CD4-positive, alpha-beta T cell treated with Interleukin-17A for 1 hour (primary cell): ENCODE measurements at regions not wholly inside any gene's neighbourhood (a gene's known extent, or its start where the extent isn't known, plus 50 kb on each side); places are given as distances from the start of the nearest gene placed in this dataset.
"Not testable (repeated sequence)": the region's sequence is repeated elsewhere in the genome, so short reads cannot be mapped to it uniquely, and the experiment has no call there.

Experiments
- DNase-seq: peaks from one replicate; pipeline ENCODE4 v3.0.0-alpha.2; 2020

DNA sequence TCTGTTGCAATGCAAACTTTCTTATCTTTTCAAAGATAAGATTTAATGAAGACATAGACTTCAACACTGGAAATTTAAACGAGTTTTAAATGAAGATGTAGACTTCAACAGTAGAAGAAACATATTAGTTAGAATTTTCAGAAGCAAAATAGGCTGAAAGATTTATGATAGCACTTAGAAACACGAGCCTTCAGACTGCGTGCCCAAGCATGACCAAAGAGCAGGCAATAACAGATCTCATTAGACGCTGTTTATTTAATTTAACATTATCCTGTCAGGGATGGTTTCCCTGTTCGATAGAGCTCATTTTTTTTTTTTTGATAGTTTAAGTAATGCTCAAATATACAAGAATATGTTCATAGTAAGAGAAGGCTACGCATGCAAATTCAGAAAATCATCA is 604.7 kb upstream of the SOX9 start:
- no peak for DNase-seq

DNA sequence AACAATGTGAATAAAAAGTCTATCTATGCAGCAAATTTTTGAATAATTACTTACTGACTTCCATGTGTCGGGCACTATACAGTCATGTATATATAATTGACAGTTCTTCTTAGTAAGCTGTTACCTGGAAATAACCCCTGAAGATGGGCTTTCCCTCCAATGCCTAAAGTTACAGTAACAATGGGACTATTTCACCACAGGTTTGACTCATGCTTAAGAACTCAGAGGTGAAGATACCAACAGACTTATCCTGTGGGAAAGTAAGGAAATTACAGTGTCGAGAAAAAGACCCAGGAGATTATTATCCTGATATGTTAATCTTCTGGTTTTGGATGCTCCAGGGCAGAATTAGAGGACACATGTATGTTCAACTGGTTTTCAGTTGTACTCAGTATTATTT is 601.5 kb upstream of the SOX9 start:
- no peak for DNase-seq

DNA sequence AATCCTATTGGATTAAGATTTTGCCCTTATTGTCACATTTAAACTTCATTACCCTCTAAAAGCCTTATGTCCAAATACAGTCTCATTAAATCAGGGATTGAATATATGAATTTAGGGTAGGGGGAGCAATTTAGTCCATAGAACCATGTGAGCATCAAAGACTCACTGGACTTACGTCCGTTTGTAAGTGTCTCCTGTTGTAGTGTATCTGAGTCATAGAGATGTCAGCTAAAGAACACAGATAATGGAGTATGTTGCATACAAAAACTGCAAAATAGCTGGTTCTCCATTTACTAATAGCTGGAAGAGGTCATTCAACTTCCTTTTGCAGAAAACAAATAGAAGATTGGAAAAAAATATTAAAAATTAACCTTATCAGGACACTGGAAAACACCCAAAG is 599.1 kb upstream of the SOX9 start:
- DNase-seq: no peak

DNA sequence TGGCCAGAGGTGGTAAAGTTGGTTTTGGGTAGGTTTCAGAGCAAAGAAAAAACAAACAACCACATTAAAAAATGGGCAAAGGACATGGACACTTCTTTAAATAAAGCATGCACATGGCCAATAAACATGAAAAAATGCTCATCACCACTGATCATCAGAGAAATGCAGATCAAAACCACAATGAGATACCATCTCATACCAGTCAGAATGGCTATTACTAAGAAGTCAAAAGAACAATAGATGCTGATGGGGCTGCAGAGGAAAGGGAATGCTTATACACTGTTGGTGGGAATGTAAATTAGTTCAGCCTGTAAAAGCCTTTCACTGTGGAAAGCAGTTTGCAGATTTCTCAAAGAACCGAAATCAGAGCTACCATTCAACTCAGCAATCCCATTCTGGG is 598.4 kb upstream of the SOX9 start:
- no peak for DNase-seq

DNA sequence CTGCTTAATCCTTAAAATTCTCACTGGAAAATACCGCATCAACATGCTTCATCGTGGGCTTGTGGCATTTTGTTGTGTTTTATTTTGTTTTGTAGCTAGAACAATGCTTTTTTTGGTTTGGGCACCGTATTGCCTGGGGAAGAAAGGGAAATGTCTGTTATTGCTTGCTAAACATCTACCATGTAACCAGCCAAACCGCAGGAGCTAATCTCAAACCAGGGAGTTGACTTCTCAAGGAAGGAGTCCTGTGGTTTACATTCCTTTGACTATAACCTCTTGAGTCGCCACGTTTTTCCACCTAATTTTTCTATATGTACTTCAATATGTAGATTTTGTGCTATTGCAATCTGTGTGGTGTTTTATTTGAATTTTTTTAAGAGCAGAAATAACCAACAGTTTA is 593.5 kb upstream of the SOX9 start:
- no peak for DNase-seq

DNA sequence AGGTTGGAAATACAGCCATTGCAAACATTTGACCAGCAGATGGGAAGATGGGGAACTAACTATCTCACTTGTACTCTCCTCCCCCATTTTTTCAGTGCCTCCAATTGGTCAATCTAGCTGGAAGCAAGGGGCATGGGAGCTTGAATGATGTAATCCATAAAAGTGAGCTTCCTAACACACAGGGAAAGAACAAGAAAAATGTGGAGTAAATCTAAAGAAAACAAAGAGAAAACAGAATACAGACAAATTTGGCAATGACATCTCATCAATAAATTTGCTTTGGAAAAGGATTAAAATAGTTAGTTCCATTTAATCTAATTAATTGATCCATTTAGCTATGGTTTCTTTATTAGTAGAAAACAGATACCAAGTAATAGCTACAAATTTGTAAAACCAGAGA is 592.6 kb upstream of the SOX9 start:
- no peak for DNase-seq

DNA sequence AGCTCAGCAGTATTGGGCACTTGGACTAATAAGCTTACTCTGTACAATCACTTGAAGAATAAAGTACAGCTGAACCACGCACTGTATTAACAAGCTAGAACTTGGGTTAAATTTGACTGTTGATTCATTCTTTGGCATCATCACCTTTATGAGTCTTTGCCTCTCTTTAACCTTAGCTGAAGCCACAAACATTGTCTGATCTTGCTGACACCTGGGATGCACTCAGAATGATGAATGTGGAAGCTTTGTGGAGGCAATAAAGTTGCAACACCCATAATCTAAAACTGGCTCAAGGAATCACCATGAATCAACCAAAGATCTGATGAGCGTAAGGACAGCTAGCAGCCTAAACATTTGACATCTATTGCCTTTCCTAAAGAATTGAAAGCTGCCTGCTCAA is 590.6 kb upstream of the SOX9 start:
- DNase-seq: no peak

DNA sequence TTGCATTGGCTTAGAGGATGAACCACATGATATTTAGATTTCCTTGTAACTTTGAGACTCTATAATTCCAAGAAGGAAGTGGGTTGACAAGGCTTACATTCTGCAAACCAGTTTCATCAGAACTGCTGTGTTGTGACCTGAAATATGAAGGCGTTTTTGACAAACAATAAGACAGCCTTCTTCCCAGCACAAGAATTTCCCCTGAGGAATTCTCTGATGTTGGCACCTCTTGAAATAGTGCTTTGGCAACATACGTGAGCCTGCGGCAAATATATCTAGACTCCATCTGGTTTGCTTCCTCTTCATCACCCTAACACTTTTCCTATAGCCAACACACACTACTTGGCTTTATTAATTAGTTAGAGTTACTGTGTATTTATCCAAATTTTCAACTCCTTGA is 585.5 kb upstream of the SOX9 start:
- no peak for DNase-seq

DNA sequence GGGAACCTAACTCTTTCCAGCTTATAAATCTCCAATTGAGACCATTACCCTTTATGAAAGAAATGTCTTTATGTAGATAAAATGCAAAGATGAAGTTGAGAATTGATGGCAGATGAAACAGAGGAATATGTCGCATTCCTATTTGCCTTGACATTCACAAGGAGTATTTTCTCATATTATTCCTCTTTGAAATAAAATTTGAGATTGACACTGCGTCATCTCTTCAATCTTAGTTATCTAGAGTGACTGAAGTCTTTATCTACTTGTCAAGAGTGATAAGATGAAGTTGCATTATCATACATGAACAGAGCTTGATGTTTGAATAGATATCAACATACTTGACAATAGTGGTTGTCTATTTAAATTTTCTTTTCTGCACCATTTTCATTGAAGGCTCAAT is 574.4 kb upstream of the SOX9 start:
- DNase-seq: no peak

DNA sequence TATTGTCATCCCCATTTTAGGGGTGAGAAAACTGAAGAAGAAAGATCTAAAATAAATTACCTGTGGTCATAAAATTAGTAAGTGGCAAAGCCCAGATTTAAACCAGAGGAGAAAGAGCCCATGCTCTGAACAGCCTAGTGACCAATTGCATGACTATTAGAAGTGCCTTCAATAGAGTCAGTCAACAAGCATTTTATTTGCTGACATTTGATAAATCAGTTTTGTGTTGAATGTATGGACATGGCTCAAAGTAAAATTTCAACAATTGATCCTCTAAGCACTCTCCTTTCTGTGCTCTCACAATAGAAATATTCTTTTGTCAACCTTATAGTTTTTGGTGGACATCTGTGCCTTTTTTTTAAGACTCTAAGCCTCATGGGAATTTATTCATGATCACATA is 572.9 kb upstream of the SOX9 start:
- no peak for DNase-seq

DNA sequence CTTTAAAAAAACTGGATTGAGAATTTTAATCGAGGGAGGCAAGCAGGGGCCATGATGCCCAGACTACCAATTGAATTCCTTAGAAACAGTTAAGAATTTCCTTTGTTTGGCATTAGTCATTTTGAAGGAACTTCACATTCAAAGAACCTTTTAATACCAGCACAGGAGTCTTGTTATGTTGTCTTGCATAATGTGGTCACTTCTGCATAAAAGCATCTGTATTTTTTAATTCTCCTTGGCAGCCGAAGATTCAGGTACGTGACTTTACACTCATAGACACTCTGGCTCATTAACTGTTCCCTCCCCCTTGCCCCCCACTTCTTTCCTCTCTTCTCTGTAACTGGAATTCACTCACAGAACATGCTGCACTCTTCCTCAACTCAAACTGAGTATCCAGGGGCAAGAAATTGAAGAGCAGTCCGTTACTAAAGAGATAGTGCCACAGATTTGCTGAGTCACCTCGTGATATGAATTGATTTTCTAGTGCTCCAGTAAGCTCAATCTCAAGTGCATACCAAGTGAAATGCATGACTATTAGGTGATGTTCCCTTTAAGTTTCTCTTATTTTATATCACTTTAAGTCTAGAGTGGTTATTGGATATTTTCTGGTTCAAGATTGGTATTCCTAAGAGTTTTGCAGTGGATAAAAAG is 572.2 kb upstream of the SOX9 start:
- no peak for DNase-seq

DNA sequence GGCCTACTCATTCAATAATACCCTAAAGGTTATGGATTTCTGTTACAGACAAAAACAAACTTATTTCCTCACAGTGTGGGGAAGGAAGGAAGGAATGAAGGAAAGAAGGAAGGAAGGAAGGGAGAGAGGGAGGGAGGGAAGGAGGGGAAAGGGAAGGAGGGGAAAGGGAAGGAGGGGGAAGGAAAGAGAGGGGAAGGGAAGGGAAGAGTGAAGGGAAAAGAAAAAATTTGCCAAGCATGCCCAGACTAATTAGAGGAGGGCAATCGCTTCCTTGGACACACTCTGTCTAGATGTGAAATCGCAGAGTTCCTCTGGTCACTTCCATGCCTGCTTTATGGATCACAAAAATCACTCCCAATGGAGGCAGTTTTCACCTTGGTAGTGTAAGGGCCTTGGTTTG is 570.1 kb upstream of the SOX9 start:
- no peak for DNase-seq

DNA sequence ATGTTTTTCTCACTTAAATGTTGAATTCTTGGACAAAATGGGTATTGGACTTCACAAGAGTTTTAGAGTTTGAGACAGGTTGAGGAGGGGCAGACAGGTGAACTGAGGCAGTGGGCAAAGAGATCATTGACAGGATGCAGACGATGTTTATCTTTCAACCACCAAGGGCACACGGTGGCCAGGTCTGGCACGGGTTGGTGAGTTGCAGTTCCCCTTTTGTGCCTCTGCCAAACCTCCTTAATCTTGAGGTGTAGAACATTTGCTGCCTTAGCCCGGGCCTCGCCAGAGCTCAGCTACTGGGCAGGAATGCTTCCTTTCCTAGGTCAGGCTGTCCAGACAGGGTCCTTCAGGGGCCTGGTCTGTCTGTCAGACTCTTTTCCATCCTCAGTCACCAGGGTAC is 567.4 kb upstream of the SOX9 start:
- DNase-seq: no peak

DNA sequence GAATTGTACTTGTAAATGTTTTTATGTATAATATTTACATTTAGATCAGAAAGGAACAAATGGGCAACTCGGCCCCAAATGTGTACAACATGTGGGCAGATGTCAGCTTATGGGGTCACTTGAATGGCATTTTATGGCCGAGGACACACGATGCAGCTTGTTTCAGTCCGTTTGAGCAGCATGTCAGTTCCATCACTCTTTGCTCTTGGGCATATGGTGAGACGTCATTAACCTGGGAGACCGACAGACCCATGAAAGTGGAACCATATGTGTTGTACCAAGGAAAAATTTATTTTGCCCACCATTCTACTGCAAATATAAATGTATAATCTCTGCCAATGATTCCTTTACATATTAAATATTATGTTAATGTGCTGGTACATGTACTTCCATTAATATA is 561.9 kb upstream of the SOX9 start:
- no peak for DNase-seq

DNA sequence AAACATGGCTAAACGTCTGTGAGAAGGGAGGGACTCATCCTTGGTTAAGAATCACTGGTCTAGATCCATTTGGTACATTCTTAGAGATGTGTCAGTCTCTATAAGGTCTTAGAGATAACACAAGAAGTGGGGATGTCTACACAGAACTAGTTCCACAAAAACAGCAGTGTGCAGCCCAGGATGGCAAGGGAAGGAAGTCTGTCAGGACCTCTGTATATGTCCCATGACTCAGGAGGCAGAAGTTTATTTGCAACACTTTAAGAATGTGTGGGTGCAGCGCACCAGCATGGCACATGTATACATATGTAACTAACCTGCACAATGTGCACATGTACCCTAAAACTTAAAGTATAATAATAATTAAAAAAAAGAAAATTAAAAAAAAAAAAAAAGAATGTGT is 548.5 kb upstream of the SOX9 start:
- no peak for DNase-seq

DNA sequence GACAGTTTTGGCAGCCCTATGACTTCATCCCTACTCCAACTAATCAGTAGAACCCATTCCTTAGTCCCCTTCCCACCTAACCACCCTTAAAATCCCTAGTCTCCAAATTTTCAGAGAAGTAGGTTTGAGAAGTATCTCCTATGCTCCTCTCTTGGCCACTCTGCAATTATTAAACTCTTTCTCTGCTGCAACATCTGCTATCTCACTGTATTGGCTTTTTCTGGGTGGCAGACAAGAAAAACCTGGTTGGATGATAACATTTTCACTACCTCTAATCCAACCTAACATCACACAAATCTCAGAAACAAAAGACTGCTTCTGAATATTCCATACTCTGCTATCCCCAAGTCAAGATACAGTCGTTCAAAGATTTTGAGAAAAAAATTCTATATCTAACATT is 542.4 kb upstream of the SOX9 start:
- DNase-seq: no peak

DNA sequence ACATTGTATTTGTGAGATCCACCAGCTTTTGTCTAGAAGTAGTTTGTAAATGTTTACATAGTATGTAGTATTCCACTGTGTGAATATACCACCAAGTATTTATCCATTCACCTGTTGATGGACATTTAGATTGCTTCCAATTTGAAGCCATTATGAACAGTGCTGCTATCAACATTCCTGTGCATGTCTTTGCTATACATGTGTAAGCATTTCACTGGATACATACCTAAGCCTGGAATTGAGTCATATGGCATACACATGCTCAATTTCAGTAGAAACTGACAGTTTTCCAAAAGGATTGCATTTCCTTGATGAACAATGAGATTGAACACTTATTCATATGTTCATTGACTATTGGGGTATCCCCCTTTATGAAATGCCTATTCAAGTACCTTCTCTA is 540.6 kb upstream of the SOX9 start:
- DNase-seq: no peak

DNA sequence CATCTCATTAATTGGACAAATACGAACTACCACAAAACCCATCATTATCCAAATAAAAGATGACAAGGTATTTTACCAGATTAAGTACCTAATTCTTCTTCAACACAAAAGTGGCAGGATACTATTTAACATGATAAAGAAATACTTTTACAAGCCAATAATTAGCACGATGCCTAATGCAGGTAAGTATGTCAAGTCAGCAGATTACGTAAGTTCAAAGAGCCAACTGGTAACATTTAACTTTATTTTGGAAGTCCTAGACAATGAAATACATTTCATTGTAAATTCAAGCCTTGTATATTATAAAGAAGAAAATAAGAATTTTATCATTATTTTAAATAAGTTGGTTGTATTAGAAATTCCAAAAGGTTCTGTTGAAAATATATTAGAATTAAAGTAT is 535.3 kb upstream of the SOX9 start:
- DNase-seq: no peak

DNA sequence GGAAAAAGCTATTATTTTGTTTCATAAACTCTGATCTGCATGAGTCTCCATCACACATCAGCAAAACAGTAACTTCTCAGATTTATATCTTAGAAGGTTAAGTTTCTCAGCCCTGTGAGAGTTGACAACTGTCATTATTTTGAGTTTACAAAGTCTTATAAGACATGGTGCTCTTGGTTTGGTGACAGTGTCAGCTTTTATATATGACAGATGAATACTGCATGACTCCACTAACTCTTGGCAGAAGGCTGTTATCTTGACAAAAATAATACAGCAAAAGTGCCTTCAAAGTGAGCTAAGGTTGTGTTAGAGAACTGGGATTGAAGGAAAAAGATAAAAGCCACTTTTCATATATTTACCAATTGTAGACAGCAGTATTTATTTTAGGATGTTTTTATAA is 528.4 kb upstream of the SOX9 start:
- no peak for DNase-seq

DNA sequence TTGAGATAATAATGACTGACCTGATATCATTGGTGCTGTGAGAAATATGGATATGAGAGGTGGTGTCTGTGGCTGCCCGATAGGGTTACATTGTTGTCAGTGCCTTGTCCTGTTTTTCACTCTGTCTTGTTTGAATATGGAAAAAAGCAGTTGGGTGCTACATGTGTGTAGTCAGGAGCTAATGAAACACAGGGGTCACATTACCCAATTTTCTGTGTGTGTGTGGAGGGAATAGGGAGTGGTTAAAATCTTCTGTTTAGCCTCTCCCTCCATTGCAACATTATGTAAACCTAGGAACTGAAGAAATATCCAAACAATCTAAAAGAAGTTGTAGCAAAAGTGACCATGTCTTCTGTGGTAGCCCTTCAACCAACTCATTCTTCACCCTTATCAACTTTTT is 527.7 kb upstream of the SOX9 start:
- DNase-seq: no peak

DNA sequence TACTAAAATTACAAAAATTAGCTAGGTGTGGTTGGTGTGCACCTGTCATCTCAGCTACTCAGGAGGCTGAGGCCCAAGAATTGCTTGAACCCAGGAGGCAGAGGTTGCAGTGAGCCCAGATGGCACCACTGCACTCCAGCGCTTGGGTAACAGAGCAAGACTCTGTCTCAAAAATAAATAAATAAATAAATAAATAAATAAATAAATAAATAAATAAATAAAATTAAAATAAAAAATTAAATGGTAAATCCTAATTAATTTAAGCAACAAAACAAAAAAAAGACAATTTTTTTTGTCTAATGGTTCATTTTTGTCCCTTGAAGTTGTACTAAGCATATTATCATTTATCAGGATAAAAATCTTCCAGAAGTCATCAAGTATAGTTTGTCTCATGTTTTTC is 521.2 kb upstream of the SOX9 start:
- not testable (repeated sequence) for DNase-seq

DNA sequence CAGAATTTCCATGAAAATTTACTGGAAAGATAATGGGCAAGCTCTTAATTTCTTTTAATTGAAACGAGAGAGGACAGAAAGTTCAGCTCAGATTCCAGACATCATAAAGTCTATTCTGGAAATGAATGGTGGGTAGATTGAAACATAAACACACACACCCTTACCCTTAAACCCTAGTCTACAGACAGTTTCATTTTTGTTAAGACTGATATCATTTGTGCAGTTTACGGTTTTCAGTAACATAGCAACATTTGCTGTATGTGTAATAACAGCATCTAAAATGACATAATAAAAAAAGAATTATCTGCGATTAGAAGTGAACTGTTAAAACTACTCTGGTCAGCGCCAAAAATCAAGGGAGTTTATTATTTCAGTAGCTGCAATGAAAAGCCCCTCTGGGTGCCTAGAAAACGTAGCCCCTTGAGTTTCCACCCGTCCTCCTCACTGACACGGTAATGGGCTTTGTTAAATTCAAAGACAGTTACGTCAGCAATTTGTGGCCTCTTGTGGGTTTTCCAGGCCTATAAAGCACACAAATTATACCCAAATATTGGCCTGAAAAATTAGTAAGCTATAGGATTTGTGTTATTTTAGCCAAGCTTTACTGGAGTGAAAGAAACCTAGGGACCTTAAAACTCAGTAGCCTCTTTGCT is 520.6 kb upstream of the SOX9 start:
- DNase-seq: no peak

DNA sequence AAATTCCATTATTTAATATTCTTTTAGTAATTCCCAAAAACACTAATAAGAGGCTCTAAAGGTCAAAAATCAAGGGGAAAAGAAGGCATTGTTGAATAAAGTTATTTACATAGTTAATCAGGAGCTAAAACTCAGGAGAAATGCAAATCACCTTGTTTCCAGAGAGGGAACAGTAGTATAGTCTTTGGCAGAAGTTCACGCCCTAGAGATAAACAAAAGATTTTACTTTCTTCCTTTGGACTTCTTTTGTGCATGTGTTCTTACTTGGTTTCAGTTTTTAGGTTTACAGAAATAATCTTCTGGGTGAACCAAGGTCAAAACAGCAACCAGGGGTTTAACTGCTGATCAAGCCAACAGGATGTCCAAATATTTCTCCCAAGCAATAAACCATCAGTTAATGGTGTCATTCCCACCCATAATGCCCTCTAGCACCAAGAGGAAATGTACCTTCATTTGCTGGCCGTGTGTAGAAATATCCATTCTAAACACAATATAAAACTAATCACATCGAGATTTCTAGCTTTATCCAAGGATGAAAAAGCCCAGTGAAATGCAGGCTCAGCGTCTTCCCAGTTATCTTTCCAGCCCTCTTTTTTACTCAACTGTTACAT is 518.8 kb upstream of the SOX9 start:
- DNase-seq: no peak

DNA sequence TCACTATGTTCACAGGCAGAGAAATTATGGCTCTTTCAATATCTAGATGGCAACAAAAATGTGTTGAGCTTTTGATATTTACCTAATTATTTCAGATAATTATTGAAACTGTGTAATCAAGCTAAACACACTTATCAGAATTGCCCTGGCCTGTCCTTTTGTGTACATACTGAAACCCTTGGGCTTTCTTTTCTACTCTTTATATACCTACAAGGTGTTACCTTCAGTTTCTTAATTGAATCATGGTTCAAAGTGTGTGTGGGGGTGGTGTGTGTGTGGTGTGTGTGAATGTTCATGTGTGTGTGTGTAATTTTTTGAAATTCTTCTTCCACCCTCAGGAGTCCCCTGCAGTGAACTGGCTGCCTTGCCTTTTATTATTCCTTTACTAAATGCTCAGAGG is 506.8 kb upstream of the SOX9 start:
- DNase-seq: no peak

DNA sequence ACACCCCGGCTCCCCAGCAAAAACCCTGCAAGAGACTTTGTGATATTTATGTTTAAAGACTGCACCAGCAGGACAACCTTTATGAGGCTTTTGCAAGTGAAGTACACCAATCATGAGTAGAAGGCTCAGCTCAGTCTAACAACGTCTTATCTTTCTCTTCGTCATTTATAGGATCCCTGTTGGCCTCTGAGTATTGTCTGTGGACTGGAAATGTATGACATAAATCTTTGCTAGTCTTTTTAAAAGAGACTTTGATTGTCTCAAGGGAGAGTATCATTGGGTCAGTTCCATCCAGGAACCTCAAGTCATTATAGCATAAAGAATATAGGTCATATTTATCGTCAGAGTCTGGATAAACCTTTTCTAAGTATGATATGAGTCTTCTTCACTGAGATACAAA is 505.0 kb upstream of the SOX9 start:
- no peak for DNase-seq
